ENCODE measurements at regions not wholly inside any gene's neighbourhood (a gene's known extent, or its start where the extent isn't known, plus 50 kb on each side); places are given as distances from the start of the nearest gene placed in this dataset.

DNA sequence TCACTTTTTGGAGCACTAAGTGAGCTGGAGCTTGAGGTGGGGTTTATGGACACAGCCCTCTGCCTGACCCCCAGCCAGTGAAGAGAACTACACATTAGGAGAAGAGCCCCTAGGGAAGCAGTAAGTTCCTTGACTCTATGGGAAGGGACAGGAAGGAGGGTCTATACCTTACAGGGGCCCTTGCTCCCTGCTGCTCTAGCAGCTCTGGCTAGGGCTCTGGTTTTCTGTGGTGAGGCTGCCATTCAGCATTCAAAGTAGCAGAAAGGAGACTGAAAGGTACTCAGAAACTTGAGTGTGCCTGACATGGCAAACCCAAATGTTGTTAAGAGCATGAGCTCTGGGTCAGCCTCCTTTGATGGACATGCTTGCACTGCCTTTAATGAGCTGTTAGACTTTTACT is 144.0 kb upstream of the KIT start:
- Histone ChIP-seq H3K36me3 (ENCODE audit: control insufficient read depth, insufficient read depth, low read length) (no peaks in the 10 kb centered on the region), H3K4me3 (replicated peaks; ENCODE audit: low read depth, low read length) (no peak overlapping the region), H3K27me3 (replicated peaks; ENCODE audit: control insufficient read depth, insufficient read depth, low read length) (no peaks in the 10 kb centered on the region; the same call in 1 of the 2 replicates)
- no peak for DNase-seq (ENCODE audit: extremely low read depth, insufficient read length)
- TF ChIP-seq, protein P1, sequence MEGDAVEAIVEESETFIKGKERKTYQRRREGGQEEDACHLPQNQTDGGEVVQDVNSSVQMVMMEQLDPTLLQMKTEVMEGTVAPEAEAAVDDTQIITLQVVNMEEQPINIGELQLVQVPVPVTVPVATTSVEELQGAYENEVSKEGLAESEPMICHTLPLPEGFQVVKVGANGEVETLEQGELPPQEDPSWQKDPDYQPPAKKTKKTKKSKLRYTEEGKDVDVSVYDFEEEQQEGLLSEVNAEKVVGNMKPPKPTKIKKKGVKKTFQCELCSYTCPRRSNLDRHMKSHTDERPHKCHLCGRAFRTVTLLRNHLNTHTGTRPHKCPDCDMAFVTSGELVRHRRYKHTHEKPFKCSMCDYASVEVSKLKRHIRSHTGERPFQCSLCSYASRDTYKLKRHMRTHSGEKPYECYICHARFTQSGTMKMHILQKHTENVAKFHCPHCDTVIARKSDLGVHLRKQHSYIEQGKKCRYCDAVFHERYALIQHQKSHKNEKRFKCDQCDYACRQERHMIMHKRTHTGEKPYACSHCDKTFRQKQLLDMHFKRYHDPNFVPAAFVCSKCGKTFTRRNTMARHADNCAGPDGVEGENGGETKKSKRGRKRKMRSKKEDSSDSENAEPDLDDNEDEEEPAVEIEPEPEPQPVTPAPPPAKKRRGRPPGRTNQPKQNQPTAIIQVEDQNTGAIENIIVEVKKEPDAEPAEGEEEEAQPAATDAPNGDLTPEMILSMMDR (IDR thresholded peaks at IDR 0.05; ENCODE audit: insufficient read depth, low read length, poor library complexity, severe bottlenecking): no peak

DNA sequence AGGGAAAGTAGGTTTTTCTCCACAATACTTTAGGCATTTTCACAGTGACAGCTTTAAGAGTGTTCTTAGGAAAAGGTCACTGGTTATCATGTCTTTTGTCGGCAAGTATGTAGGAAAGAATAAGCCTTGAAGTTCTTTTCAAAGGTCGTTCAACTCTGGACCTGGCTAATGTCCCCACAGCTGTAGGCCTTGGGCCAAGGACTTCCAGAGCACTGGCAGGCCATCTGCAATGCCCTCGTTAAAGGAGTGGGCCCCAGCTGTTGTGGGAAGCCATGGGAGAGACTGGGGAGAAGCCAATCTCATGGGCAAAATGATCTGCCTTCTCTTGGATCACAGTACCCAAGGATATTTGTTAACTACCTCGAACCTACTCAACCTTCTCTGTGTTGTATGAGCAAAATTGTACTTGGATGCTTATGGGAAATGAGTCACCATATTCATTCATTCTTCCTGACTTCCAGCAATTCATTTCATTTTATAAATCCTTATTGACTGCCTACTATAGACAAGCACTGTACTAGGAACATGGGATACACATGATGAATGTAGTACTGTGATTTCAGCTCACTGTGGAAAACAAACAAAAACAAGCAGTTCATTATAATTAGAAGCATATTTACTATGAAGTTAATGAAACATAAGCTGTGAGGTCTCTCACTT is 141.1 kb upstream of the KIT start:
- TF ChIP-seq, protein P1 (IDR thresholded peaks at IDR 0.05; ENCODE audit: insufficient read depth, low read length, poor library complexity, severe bottlenecking): no peak
- DNase-seq (ENCODE audit: extremely low read depth, insufficient read length): no peak
- Histone ChIP-seq H3K4me3 (replicated peaks; ENCODE audit: low read depth, low read length) (no peak overlapping the region), H3K36me3 (ENCODE audit: control insufficient read depth, insufficient read depth, low read length) (no peaks in the 10 kb centered on the region), H3K27me3 (replicated peaks; ENCODE audit: control insufficient read depth, insufficient read depth, low read length) (no peaks in the 10 kb centered on the region)

DNA sequence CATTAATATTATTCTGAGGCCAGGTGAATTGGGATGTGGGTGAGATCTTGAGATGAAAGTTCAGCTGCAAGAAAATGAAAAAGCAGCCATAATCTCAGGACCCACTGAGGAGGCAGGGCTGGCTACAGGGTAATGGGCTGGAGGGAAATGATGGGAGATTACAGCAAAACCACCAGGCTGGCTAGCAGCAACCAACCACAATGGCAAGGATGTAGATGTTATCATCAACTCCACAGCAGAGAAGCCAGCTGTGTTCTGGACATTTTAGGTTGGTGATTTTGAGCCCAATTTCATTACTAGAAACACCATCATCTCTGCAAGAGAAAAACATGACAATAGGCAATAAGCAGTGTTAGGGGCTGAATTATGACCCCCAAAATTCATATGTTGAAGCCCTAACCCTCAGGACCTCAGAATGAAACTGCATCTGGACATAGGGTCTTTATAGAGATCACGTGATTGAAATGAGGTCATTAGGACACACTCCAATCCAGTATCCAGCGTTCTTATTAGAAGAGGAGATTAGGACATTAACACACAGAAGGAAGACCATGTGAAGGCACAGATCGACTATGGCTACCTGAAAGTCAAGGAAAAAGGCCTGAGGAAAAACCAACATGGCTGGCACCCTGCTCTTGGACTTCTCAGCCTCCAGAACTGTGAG is 139.8 kb upstream of the KIT start:
- Histone ChIP-seq H3K4me3 (replicated peaks; ENCODE audit: low read depth, low read length) (no peak overlapping the region), H3K27me3 (replicated peaks; ENCODE audit: control insufficient read depth, insufficient read depth, low read length) (no peaks in the 10 kb centered on the region), H3K36me3 (ENCODE audit: control insufficient read depth, insufficient read depth, low read length) (no peaks in the 10 kb centered on the region)
- DNase-seq (ENCODE audit: extremely low read depth, insufficient read length): no peak
- TF ChIP-seq, protein P1 (IDR thresholded peaks at IDR 0.05; ENCODE audit: insufficient read depth, low read length, poor library complexity, severe bottlenecking): no peak

DNA sequence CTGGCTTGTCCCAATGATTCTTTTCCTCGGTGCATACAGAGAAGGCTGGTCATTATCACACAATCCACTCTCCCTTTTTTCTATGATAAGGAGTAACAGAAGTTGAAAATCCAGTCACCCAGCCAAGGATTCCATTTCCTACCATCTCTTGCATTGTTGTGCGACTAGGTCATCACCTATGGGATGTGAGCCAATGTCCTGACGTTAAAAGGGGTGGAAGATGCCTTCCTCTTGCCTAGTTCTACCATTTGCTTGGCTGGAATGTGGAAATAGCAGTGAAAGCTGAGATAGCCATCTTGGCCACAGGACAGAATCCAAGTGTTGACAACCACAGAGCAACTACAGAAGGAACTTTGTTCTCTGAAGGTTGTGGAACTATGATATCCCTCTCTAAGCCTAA is 132.2 kb upstream of the KIT start:
- Histone ChIP-seq H3K27me3 (replicated peaks; ENCODE audit: control insufficient read depth, insufficient read depth, low read length) (no peaks in the 10 kb centered on the region), H3K4me3 (replicated peaks; ENCODE audit: low read depth, low read length) (no peak overlapping the region), H3K36me3 (ENCODE audit: control insufficient read depth, insufficient read depth, low read length) (no peaks in the 10 kb centered on the region)
- no peak for DNase-seq (ENCODE audit: extremely low read depth, insufficient read length)
- TF ChIP-seq, protein P1 (IDR thresholded peaks at IDR 0.05; ENCODE audit: insufficient read depth, low read length, poor library complexity, severe bottlenecking): no peak

DNA sequence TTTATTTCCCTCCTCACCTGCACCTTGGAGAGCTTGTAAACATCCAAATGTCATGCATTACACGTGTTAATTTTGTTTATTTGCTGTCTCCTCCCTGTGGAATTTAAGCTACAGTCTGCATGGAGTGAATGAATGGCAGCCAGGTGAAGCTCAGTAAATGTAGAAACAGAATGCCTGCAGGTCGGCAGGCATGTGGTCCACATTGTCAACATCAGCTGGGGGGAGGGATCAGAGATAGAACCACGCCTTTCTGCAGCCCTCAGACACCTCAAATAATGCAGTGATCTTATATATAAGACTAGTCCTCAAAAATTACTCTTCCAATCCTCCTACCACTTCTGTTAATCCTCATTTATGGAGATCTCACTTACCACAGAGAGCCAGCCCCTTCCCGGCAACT is 131.2 kb upstream of the KIT start:
- TF ChIP-seq, protein P1 (IDR thresholded peaks at IDR 0.05; ENCODE audit: insufficient read depth, low read length, poor library complexity, severe bottlenecking): no peak
- Histone ChIP-seq H3K36me3 (ENCODE audit: control insufficient read depth, insufficient read depth, low read length) (no peaks in the 10 kb centered on the region), H3K27me3 (replicated peaks; ENCODE audit: control insufficient read depth, insufficient read depth, low read length) (no peaks in the 10 kb centered on the region), H3K4me3 (replicated peaks; ENCODE audit: low read depth, low read length) (no peak overlapping the region)
- DNase-seq (ENCODE audit: extremely low read depth, insufficient read length): no peak

Measured in GM06990 (cell line).